SW 1271 (cell line): ENCODE measurements at regions not wholly inside any gene's neighbourhood (a gene's known extent, or its start where the extent isn't known, plus 50 kb on each side); places are given as distances from the start of the nearest gene placed in this dataset.

Experiments used
- DNase-seq, 2 experiments: peaks; one replicate each; lab custom pipeline; 2025; lab: John Stamatoyannopoulos, UW

GRCh38 chr12:97275256-97275655, 187.3 kb upstream of the RMST start:
- DNase-seq: no peak

GRCh38 chr12:97275728-97276590, 186.6 kb upstream of the RMST start:
- no peak for DNase-seq

- DNase-seq: no peak
These were observed 185.8 kb upstream of the RMST start for GRCh38 chr12:97276661-97277429.

- no peak for DNase-seq
These were observed 179.3 kb upstream of the RMST start for GRCh38 chr12:97283297-97283696.

- DNase-seq: no peak
These were observed 174.1 kb upstream of the RMST start for GRCh38 chr12:97288531-97288930.

GRCh38 chr12:97292588-97292987, 170.0 kb upstream of the RMST start:
- DNase-seq: no peak

GRCh38 chr12:97293541-97293940, 169.1 kb upstream of the RMST start:
- no peak for DNase-seq

- no peak for DNase-seq
These were observed 162.8 kb upstream of the RMST start for GRCh38 chr12:97299847-97300246.

- no peak for DNase-seq
These were observed 162.2 kb upstream of the RMST start for GRCh38 chr12:97300431-97300830.

GRCh38 chr12:97300891-97301290, 161.7 kb upstream of the RMST start:
- no peak for DNase-seq

GRCh38 chr12:97301576-97301975, 161.0 kb upstream of the RMST start:
- no peak for DNase-seq

- no peak for DNase-seq
These were observed 157.0 kb upstream of the RMST start for GRCh38 chr12:97305651-97306050.

- DNase-seq: no peak
These were observed 156.5 kb upstream of the RMST start for GRCh38 chr12:97306147-97306546.

- DNase-seq: peak in 1 of 2 experiments; percentile 52
These were observed 153.9 kb upstream of the RMST start for GRCh38 chr12:97308576-97309198.

GRCh38 chr12:97309921-97310320, 152.7 kb upstream of the RMST start:
- DNase-seq: no peak

GRCh38 chr12:97312570-97313135, 150.0 kb upstream of the RMST start:
- DNase-seq: no peak

- DNase-seq: no peak
These were observed 149.0 kb upstream of the RMST start for GRCh38 chr12:97313471-97314190.

GRCh38 chr12:97316321-97316720, 146.3 kb upstream of the RMST start:
- DNase-seq: no peak

GRCh38 chr12:97321621-97322020, 141.0 kb upstream of the RMST start:
- DNase-seq: no peak

GRCh38 chr12:97322388-97322787, 140.2 kb upstream of the RMST start:
- DNase-seq: no peak

- DNase-seq: no peak
These were observed 139.4 kb upstream of the RMST start for GRCh38 chr12:97323154-97323553.

GRCh38 chr12:97324471-97324870, 138.1 kb upstream of the RMST start:
- no peak for DNase-seq
